ENCODE measurements at regions not wholly inside any gene's neighbourhood (a gene's known extent, or its start where the extent isn't known, plus 50 kb on each side); places are given as distances from the start of the nearest gene placed in this dataset.

DNA sequence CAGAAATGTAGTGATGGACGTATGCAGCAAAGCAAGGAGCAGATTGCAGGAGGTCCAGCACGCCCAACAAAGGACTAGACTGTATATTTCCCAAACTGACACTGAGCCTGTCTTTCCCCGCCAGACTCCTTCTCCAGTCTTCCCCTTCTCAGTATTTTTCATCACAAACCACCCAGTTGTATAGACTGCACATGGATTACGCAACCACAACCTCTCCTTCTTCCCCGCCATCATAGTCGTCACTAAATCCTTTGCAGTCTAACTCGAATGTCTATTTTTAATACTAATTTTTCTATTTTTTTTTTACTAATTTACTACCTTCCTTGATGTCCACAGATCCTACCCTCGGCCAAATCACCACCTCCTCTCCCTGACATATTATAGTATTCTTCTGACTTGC is 105.4 kb downstream of the MTNR1A start:
- TF ChIP-seq, protein P1, sequence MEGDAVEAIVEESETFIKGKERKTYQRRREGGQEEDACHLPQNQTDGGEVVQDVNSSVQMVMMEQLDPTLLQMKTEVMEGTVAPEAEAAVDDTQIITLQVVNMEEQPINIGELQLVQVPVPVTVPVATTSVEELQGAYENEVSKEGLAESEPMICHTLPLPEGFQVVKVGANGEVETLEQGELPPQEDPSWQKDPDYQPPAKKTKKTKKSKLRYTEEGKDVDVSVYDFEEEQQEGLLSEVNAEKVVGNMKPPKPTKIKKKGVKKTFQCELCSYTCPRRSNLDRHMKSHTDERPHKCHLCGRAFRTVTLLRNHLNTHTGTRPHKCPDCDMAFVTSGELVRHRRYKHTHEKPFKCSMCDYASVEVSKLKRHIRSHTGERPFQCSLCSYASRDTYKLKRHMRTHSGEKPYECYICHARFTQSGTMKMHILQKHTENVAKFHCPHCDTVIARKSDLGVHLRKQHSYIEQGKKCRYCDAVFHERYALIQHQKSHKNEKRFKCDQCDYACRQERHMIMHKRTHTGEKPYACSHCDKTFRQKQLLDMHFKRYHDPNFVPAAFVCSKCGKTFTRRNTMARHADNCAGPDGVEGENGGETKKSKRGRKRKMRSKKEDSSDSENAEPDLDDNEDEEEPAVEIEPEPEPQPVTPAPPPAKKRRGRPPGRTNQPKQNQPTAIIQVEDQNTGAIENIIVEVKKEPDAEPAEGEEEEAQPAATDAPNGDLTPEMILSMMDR (IDR thresholded peaks at IDR 0.05; ENCODE audit: control insufficient read depth, extremely low read depth, insufficient read depth) = no peak
- no peak overlapping the region for H3K4me3 ChIP-seq (ENCODE audit: low read depth, low read length)
- DNase-seq (ENCODE audit: low read depth) = no peak

DNA sequence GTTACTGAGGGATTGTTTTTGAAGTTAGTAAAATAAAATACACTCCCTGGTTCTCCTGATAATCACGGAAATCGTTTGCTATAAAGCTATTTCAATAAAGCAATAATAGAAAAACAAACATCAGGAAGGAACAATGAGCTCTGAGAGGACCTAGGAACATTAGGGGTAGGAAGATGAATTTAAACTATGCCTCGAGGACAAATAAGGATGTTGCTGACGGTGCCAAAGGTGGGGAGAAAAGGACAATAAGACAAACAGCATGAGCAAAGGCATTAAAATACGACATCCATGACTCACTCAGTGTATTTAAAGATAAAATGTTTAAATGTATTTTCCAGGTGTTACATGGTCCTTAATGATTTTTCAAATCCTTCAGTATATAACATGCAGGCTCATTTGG is 110.3 kb downstream of the MTNR1A start:
- TF ChIP-seq, protein P1 (IDR thresholded peaks at IDR 0.05; ENCODE audit: control insufficient read depth, extremely low read depth, insufficient read depth) = no peak
- H3K4me3 ChIP-seq (ENCODE audit: low read depth, low read length) = no peak overlapping the region
- DNase-seq (ENCODE audit: low read depth) = no peak

DNA sequence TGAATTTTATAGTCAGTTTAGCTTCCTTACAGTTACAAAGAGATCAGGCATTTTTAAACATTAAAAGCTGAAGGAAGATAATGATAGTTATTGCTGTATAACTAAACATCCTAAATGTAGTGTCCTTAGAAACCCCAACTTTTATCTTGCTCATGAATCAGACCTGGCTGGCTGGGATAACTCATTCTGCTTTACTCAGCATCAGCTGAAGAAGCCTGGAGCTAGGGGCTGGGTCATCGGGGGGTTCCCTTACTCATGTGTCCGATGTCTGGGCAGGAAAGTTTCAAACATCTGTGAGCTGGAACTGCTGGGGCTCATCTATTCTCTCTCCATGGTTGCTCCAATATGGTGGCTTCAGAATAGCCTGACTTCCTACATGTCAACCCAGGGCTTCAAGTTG is 113.9 kb downstream of the MTNR1A start:
- TF ChIP-seq, protein P1 (IDR thresholded peaks at IDR 0.05; ENCODE audit: control insufficient read depth, extremely low read depth, insufficient read depth) = no peak
- H3K4me3 ChIP-seq (ENCODE audit: low read depth, low read length) = no peak overlapping the region
- no peak for DNase-seq (ENCODE audit: low read depth)

DNA sequence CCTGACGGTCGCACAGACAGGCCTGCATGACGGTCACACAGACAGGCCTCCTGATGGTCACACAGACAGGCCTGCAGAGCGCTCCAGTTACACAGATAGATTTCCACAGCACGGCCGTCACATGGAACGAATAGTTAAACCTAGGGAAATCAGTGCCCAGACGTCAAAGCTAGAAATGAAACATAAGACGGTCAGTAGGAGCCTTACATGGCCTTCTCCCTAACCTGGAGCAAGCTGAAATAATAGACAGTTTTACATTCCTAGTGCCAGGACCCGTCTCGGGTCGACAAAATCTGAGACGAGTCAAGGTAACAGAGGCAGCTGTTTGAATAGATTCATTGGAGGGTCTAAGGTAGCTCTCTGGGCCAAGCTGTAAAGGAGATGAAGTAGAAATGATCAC is 126.9 kb downstream of the MTNR1A start:
- TF ChIP-seq, protein P1 (IDR thresholded peaks at IDR 0.05; ENCODE audit: control insufficient read depth, extremely low read depth, insufficient read depth) = no peak
- DNase-seq (ENCODE audit: low read depth) = no peak
- H3K4me3 ChIP-seq (ENCODE audit: low read depth, low read length) = no peak overlapping the region

DNA sequence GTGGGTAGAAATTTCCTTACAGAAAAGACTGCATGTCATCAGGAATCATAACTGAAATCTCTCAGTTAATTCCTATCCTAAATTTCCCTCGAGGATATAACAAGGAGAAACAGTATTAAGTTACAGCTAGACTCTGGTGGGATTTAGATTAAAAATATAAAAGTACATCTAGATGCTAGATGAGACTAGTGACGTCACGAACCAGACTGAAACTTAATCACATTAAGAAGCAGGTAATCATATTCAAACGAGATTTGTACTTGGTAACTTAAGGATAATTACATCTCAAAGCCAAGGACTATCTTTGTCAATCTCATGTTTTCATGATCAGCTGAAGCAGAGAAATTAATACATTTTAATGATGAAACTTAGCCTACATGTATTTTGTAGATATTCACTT is 130.6 kb downstream of the MTNR1A start:
- H3K4me3 ChIP-seq (ENCODE audit: low read depth, low read length) = no peak overlapping the region
- DNase-seq (ENCODE audit: low read depth) = no peak
- TF ChIP-seq, protein P1 (IDR thresholded peaks at IDR 0.05; ENCODE audit: control insufficient read depth, extremely low read depth, insufficient read depth) = no peak

DNA sequence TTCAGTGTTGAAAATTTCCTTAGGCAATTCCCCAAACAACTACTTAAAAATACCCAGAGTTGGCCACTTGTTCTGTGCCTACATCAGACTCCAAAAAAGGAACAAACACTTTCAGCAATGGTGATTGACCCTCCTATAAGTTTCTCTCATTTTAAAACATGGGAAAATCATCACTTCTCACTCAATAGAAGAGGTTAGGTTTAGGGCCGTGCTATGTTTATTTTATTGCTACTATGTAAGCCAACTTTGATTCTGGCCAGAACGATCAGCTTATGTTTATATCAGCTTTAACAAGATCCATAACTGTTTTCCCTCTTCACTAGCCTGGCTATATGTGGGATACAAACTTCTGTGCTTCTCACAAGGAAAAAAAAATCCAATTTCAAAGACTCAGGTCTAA is 133.1 kb downstream of the MTNR1A start:
- TF ChIP-seq, protein P1 (IDR thresholded peaks at IDR 0.05; ENCODE audit: control insufficient read depth, extremely low read depth, insufficient read depth) = no peak
- no peak for DNase-seq (ENCODE audit: low read depth)

DNA sequence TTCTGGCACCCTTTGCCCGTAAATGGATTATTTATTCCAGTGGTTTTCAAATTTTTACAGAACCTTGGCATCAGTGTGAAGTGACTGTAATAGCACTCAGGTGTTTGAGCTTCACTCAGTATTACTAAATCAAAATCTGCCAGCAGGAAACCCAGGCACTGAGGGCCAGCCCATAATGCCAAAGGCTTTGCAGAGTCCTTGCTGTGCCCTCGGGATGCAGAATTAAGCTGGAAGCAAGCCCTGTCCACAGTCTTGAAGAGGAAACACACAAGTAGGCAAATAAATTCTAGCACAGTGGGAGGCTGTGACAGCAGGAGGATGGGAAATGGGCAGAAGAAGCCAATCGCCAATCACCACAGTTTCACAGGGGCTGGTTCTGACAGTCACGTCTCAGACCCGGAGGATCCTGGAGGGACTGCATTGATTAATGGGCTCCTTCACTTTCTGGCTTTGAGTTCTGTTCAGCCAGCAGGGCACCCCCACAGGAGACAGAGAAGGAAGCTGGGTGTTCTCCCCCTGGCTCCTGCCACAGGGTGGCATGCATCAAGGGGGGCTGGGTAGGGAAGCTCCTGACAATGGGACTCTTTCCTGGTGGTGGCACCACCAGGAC is 138.8 kb downstream of the MTNR1A start:
- DNase-seq (ENCODE audit: low read depth) = no peak
- H3K4me3 ChIP-seq (ENCODE audit: low read depth, low read length) = no peak overlapping the region
- TF ChIP-seq, protein P1 (IDR thresholded peaks at IDR 0.05; ENCODE audit: control insufficient read depth, extremely low read depth, insufficient read depth) = no peak

More for the DNA sequence above, 133.1 kb downstream of the MTNR1A start:
- no peak overlapping the region for H3K4me3 ChIP-seq (ENCODE audit: low read depth, low read length)
